NB4 (cell line): ENCODE measurements at regions not wholly inside any gene's neighbourhood (a gene's known extent, or its start where the extent isn't known, plus 50 kb on each side); places are given as distances from the start of the nearest gene placed in this dataset.

Source experiments
- DNase-seq: peaks from one replicate; pipeline ENCODE4 v3.0.0; 2010; ENCODE audit warnings: low read depth
- H3K4me3 ChIP-seq: one replicate; pipeline ENCODE4 v1.5.1; 2011; ENCODE audit warnings: mild to moderate bottlenecking, low read depth, low read length, moderate library complexity
- CTCF ChIP-seq: IDR thresholded peaks from one replicate; pipeline ENCODE4 v1.5.1; 2012; ENCODE audit warnings: low read depth, low read length
- MAX ChIP-seq: IDR thresholded peaks from 2 replicates; pipeline ENCODE4 v1.6.1; 2011; ENCODE audit warnings: low read depth, low read length
- MYC ChIP-seq: IDR thresholded peaks from 2 replicates; pipeline ENCODE4 v1.6.1; 2011; ENCODE audit warnings: low read depth, low read length
- POLR2A ChIP-seq: IDR thresholded peaks from 2 replicates; pipeline ENCODE4 v1.6.1; 2011; ENCODE audit warnings: mild to moderate bottlenecking; ENCODE audit not compliant: insufficient read length; ENCODE audit errors: extremely low read depth

- H3K4me3 ChIP-seq: no peak overlapping the region
- TF ChIP-seq MYC: no peak
- TF ChIP-seq MAX: no peak
- no peak for TF ChIP-seq POLR2A
- TF ChIP-seq CTCF: no peak
- DNase-seq: no peak
These were observed 108.5 kb downstream of the HMX1 start for GRCh38 chr4:8762951-8763735.

- no peak overlapping the region for H3K4me3 ChIP-seq
- TF ChIP-seq MAX: no peak
- no peak for DNase-seq
These were observed 109.3 kb downstream of the HMX1 start for GRCh38 chr4:8762356-8762755.

GRCh38 chr4:8761824-8762205 is 109.8 kb downstream of the HMX1 start:
- no peak for DNase-seq
- TF ChIP-seq MAX (no peak), MYC (no peak), CTCF (no peak)
- H3K4me3 ChIP-seq: no peak overlapping the region

GRCh38 chr4:8761167-8761823 is 110.3 kb downstream of the HMX1 start:
- TF ChIP-seq CTCF: no peak
- TF ChIP-seq MYC: no peak
- TF ChIP-seq POLR2A: no peak
- no peak for TF ChIP-seq MAX
- H3K4me3 ChIP-seq: no peak overlapping the region
- no peak for DNase-seq

GRCh38 chr4:8760561-8760960 is 111.1 kb downstream of the HMX1 start:
- no peak for DNase-seq
- H3K4me3 ChIP-seq: no peak overlapping the region
- TF ChIP-seq MAX (no peak), CTCF (no peak), MYC (no peak), POLR2A (no peak)

- DNase-seq: peak; percentile 71
- TF ChIP-seq MAX: no peak
- TF ChIP-seq MYC: no peak
- TF ChIP-seq CTCF: no peak
- no peak for TF ChIP-seq POLR2A
- H3K4me3 ChIP-seq: no peak overlapping the region
These were observed 111.7 kb downstream of the HMX1 start for GRCh38 chr4:8759987-8760386.
